ENCODE measurements at regions not wholly inside any gene's neighbourhood (a gene's known extent, or its start where the extent isn't known, plus 50 kb on each side); places are given as distances from the start of the nearest gene placed in this dataset.

GRCh38 chr12:4012977-4013968 lies 140.1 kb upstream of the PARP11 start:
- no peak for DNase-seq

- no peak for DNase-seq
Observed at GRCh38 chr12:4012073-4012472, 138.9 kb upstream of the PARP11 start.

- no peak for DNase-seq
Observed at GRCh38 chr12:4011597-4011996, 138.4 kb upstream of the PARP11 start.

- DNase-seq = no peak
Observed at GRCh38 chr12:4009979-4010704, 136.9 kb upstream of the PARP11 start.

GRCh38 chr12:4006743-4007142 lies 133.5 kb upstream of the PARP11 start:
- DNase-seq = no peak

GRCh38 chr12:4005851-4006430 lies 132.7 kb upstream of the PARP11 start:
- DNase-seq = no peak

GRCh38 chr12:4003576-4003975 lies 130.4 kb upstream of the PARP11 start:
- no peak for DNase-seq

GRCh38 chr12:4002601-4003000 lies 129.4 kb upstream of the PARP11 start:
- no peak for DNase-seq

- DNase-seq = no peak
Observed at GRCh38 chr12:4001841-4002240, 128.6 kb upstream of the PARP11 start.

- DNase-seq = no peak
Observed at GRCh38 chr12:4001031-4001430, 127.8 kb upstream of the PARP11 start.

GRCh38 chr12:3999904-4000303 lies 126.7 kb upstream of the PARP11 start:
- no peak for DNase-seq

GRCh38 chr12:3998968-3999792 lies 126.0 kb upstream of the PARP11 start:
- DNase-seq = no peak

- no peak for DNase-seq
Observed at GRCh38 chr12:3998397-3998796, 125.2 kb upstream of the PARP11 start.

- DNase-seq = no peak
Observed at GRCh38 chr12:3996322-3996721, 123.1 kb upstream of the PARP11 start.

- no peak for DNase-seq
Observed at GRCh38 chr12:3995306-3995705, 122.1 kb upstream of the PARP11 start.

- DNase-seq = no peak
Observed at GRCh38 chr12:3994500-3994899, 121.3 kb upstream of the PARP11 start.

GRCh38 chr12:3992945-3993344 lies 119.7 kb upstream of the PARP11 start:
- DNase-seq = no peak

GRCh38 chr12:3991798-3992580 lies 118.8 kb upstream of the PARP11 start:
- no peak for DNase-seq

- DNase-seq = no peak
Observed at GRCh38 chr12:3990501-3991280, 117.5 kb upstream of the PARP11 start.

GRCh38 chr12:3989218-3989550 lies 116.0 kb upstream of the PARP11 start:
- DNase-seq = no peak

- no peak for DNase-seq
Observed at GRCh38 chr12:3988519-3989217, 115.5 kb upstream of the PARP11 start.

Data from NCI-H146 (cell line).